ENCODE measurements at regions not wholly inside any gene's neighbourhood (a gene's known extent, or its start where the extent isn't known, plus 50 kb on each side); places are given as distances from the start of the nearest gene placed in this dataset.

DNA sequence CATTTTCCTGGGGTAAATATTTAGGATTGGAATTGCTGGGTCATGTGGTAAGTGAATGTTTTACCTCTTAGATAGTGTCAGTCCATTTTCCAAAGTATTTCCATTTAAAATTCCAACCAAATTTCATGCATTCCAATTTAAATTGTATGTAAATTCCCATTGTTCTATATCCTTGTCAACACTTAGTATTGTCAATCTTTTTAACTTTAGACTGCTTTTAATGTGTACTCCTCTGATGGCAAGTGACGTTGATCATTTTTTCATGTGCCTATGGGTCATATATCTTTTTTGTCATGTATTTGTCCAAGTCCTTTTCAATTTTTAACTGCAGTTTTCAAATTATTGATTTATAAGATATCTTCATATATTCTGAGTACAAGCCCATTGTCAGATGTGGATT, 80.8 kb upstream of the FAM20C start:
- TF ChIP-seq SP4 (IDR thresholded peaks at IDR 0.05; ENCODE audit: low read length) (no peak), EZH2 (IDR thresholded peaks at IDR 0.05; ENCODE audit: low read depth, low read length, severe bottlenecking) (no peak), EP300 (IDR thresholded peaks at IDR 0.05; ENCODE audit: borderline replicate concordance in 1 of 2, low read depth in 2 of 2, low read length in 2 of 2) (no peak), TCF12 (IDR thresholded peaks at IDR 0.05; ENCODE audit: low read depth, low read length) (no peak), POLR2A (IDR thresholded peaks at IDR 0.05; ENCODE audit: control extremely low read depth in 1 of 2, low read depth in 2 of 2, low read length in 2 of 2) (no peak), RBBP5 (IDR thresholded peaks at IDR 0.05; ENCODE audit: borderline replicate concordance, low read depth, low read length) (no peak), TEAD4 (IDR thresholded peaks at IDR 0.05; ENCODE audit: low read depth, low read length) (no peak), TAF7 (optimal IDR thresholded peaks at IDR 0.05; ENCODE audit: borderline replicate concordance, low read depth, low read length) (no peak), SUZ12 (IDR thresholded peaks at IDR 0.05; ENCODE audit: low read length) (no peak), SIRT6 (IDR thresholded peaks at IDR 0.05; ENCODE audit: low read length) (no peak), CEBPB (IDR thresholded peaks at IDR 0.05; ENCODE audit: low read depth, low read length) (no peak), CREB1 (IDR thresholded peaks at IDR 0.05) (no peak), CHD1 (IDR thresholded peaks at IDR 0.05; ENCODE audit: low read depth, low read length) (no peak), KDM1A (IDR thresholded peaks at IDR 0.05; ENCODE audit: borderline replicate concordance, low read length) (no peak), BRCA1 (IDR thresholded peaks at IDR 0.05; ENCODE audit: low read depth, low read length) (no peak)
- TF ChIP-seq, protein P1, sequence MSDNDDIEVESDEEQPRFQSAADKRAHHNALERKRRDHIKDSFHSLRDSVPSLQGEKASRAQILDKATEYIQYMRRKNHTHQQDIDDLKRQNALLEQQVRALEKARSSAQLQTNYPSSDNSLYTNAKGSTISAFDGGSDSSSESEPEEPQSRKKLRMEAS (IDR thresholded peaks at IDR 0.05) = no peak
- H3K4me2 ChIP-seq (ENCODE audit: insufficient read depth in 1 of 2, low read depth in 2 of 2, low read length in 2 of 2) = no peak overlapping the region
- 94% methylated on average over 1 of the region's 1 CpG; no CpG with 5 or more reads in 1 of the 2 experiments for WGBS, 2 experiments (ENCODE audit: extremely low coverage in 1 of 2, insufficient coverage in 1 of 2, insufficient read length in 1 of 2, insufficient replicate concordance in 2 of 2, low coverage in 1 of 2, low lambda C conversion rate in 2 of 2, missing lambda C conversion rate in 1 of 2)
- H4K8ac ChIP-seq (ENCODE audit: extremely low read depth, insufficient read depth, low read length) = no peak overlapping the region
- H3K18ac ChIP-seq (ENCODE audit: extremely low read depth, low read length) = no peak overlapping the region
- H3K4me1 ChIP-seq (replicated peaks in 1 of 4; ENCODE audit: control insufficient read depth in 3 of 4, insufficient read depth in 4 of 4, low read length in 3 of 4) = no peaks in the 10 kb centered on the region; a peak in 1 of 7 replicates
- H3K36me3 ChIP-seq (ENCODE audit: control insufficient read depth in 2 of 4, insufficient read depth in 4 of 4, low read length in 3 of 4) = no peaks in the 10 kb centered on the region
- 0 out of 2 replicates have a peak, but pooled peaks cover 3% of the 10 kb centered on the region for H3K23me2 ChIP-seq (ENCODE audit: low read depth, low read length)
- H2BK5ac ChIP-seq (ENCODE audit: low read depth, low read length) = no peak overlapping the region
- peaks cover 0 to 2% of the 10 kb centered on the region in 2 experiments for H4K20me1 ChIP-seq (replicated peaks in 1 of 2; ENCODE audit: control insufficient read depth in 1 of 2, insufficient read depth in 2 of 2, low read length in 2 of 2)
- DNase-seq (ENCODE audit: low read depth in 1 of 2, low spot score in 2 of 2) = no peak
- no peak overlapping the region for H3K4ac ChIP-seq (replicated peaks; ENCODE audit: insufficient read length, low read depth, low read length)
- no peak overlapping the region for H3K14ac ChIP-seq (ENCODE audit: insufficient read length)
- FAIRE-seq = no peak
- CTCF ChIA-PET (ENCODE audit: partially characterized antibody) = no interaction called here
- H3K9me3 ChIP-seq (ENCODE audit: insufficient read depth in 2 of 2, low read depth in 1 of 2, low read length in 1 of 2) = peaks cover 0 to 7% of the 10 kb centered on the region in 2 experiments; a peak in 2 of 4 replicates
- no peak overlapping the region for H2AK5ac ChIP-seq (ENCODE audit: low read depth, low read length)
- H3K27me3 ChIP-seq (replicated peaks in 1 of 4; ENCODE audit: control insufficient read depth in 3 of 4, extremely low read depth in 1 of 4, insufficient read depth in 3 of 4, low read length in 3 of 4) = no peaks in the 10 kb centered on the region
- no peak overlapping the region for H3K23ac ChIP-seq (ENCODE audit: insufficient read length)
- H4K91ac ChIP-seq (replicated peaks; ENCODE audit: insufficient read length, low read length) = no peak overlapping the region
- H3K56ac ChIP-seq (replicated peaks; ENCODE audit: insufficient read length, low read depth, low read length) = no peak overlapping the region
- no peak overlapping the region for H3K27ac ChIP-seq (ENCODE audit: low read depth, low read length)
- no peaks in the 10 kb centered on the region for H3K79me2 ChIP-seq (ENCODE audit: control insufficient read depth in 1 of 2, insufficient read depth in 2 of 2, low read length in 2 of 2)
- no peak overlapping the region for H2BK120ac ChIP-seq (replicated peaks; ENCODE audit: low read depth, low read length)
- no peak overlapping the region for H3K4me3 ChIP-seq (ENCODE audit: extremely low read depth in 1 of 4, insufficient read depth in 2 of 4, low read depth in 3 of 4, low read length in 4 of 4)
- H3K9ac ChIP-seq (replicated peaks in 1 of 4; ENCODE audit: extremely low read depth in 1 of 4, low read depth in 3 of 4, low read length in 3 of 4) = no peak overlapping the region
- no peak overlapping the region for H4K5ac ChIP-seq (ENCODE audit: insufficient read length, low read depth, low read length)
- H2BK20ac ChIP-seq (ENCODE audit: low read length) = no peak overlapping the region
- no peak overlapping the region for H2BK15ac ChIP-seq (ENCODE audit: low read length)
- no peak overlapping the region for H2BK12ac ChIP-seq (ENCODE audit: low read depth, low read length)
- POLR2A ChIA-PET (ENCODE audit: partially characterized antibody) = interaction anchor here (0.8 to 1.4 kb wide), 2 partner anchors 8 to 15 kb away, joined by 3 to 5 read pairs; no protein-coding TSS in a partner anchor
- no peak overlapping the region for H2AFZ ChIP-seq (ENCODE audit: low read length)
- H3K79me1 ChIP-seq (ENCODE audit: low read depth, low read length) = peaks cover 2% of the 10 kb centered on the region; the same call in 1 of the 2 replicates

All from H1 (cell line).